Parathyroid adenoma (tissue), 2 donors: ENCODE measurements at regions not wholly inside any gene's neighbourhood (a gene's known extent, or its start where the extent isn't known, plus 50 kb on each side); places are given as distances from the start of the nearest gene placed in this dataset.

Experiments used
- H2AFZ ChIP-seq: fragments of 300-600 bp; sonication (generic); one replicate; pipeline ENCODE4 v1.7.0; 2017; ENCODE audit warnings: antibody characterized with exemption, mild to moderate bottlenecking
- H3K27ac ChIP-seq: fragments of 300-600 bp; sonication (generic); one replicate; pipeline ENCODE4 v1.7.0; 2017
- H3K27me3 ChIP-seq: fragments of 300-600 bp; sonication (generic); one replicate; pipeline ENCODE4 v1.7.0; 2017; ENCODE audit warnings: low read length; ENCODE audit not compliant: control insufficient read depth, insufficient read depth
- H3K36me3 ChIP-seq: fragments of 300-600 bp; sonication (generic); one replicate; pipeline ENCODE4 v1.7.0; 2017; ENCODE audit warnings: low read length; ENCODE audit not compliant: control insufficient read depth, insufficient read depth
- H3K4me1 ChIP-seq: fragments of 300-600 bp; sonication (generic); one replicate; pipeline ENCODE4 v1.7.0; 2017; ENCODE audit warnings: control low read depth
- H3K4me2 ChIP-seq: fragments of 300-600 bp; sonication (generic); one replicate; pipeline ENCODE4 v1.7.0; 2017; ENCODE audit warnings: low read length
- H3K4me3 ChIP-seq: fragments of 300-600 bp; sonication (generic); one replicate; pipeline ENCODE4 v1.7.0; 2017; ENCODE audit warnings: low read depth, low read length
- H3K79me2 ChIP-seq: fragments of 300-600 bp; sonication (generic); one replicate; pipeline ENCODE4 v1.7.0; 2017; ENCODE audit warnings: control low read depth
- H3K9ac ChIP-seq: fragments of 300-600 bp; sonication (generic); one replicate; pipeline ENCODE4 v1.7.0; 2017; ENCODE audit warnings: mild to moderate bottlenecking
- H3K9me3 ChIP-seq: fragments of 300-600 bp; sonication (generic); one replicate; pipeline ENCODE4 v1.7.0; 2017; ENCODE audit warnings: low read length; ENCODE audit not compliant: control insufficient read depth
- TF ChIP-seq, protein P1 (sequence below): fragments of 300-600 bp; sonication (generic); IDR thresholded peaks from one replicate; pipeline ENCODE4 v1.7.0; 2017; ENCODE audit warnings: antibody characterized with exemption, mild to moderate bottlenecking
- donor health status: primary hyperparathyroidism.

- no peak overlapping the region for H2AFZ ChIP-seq
- H3K4me2 ChIP-seq, result no peak overlapping the region
- TF ChIP-seq, protein P1, sequence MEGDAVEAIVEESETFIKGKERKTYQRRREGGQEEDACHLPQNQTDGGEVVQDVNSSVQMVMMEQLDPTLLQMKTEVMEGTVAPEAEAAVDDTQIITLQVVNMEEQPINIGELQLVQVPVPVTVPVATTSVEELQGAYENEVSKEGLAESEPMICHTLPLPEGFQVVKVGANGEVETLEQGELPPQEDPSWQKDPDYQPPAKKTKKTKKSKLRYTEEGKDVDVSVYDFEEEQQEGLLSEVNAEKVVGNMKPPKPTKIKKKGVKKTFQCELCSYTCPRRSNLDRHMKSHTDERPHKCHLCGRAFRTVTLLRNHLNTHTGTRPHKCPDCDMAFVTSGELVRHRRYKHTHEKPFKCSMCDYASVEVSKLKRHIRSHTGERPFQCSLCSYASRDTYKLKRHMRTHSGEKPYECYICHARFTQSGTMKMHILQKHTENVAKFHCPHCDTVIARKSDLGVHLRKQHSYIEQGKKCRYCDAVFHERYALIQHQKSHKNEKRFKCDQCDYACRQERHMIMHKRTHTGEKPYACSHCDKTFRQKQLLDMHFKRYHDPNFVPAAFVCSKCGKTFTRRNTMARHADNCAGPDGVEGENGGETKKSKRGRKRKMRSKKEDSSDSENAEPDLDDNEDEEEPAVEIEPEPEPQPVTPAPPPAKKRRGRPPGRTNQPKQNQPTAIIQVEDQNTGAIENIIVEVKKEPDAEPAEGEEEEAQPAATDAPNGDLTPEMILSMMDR, result no peak
- no peaks in the 10 kb centered on the region for H3K4me1 ChIP-seq
- no peak overlapping the region for H3K4me3 ChIP-seq
- no peak overlapping the region for H3K27ac ChIP-seq
- no peaks in the 10 kb centered on the region for H3K36me3 ChIP-seq
- H3K79me2 ChIP-seq, result no peaks in the 10 kb centered on the region
- no peaks in the 10 kb centered on the region for H3K27me3 ChIP-seq
- no peak overlapping the region for H3K9ac ChIP-seq
- H3K9me3 ChIP-seq, result no peaks in the 10 kb centered on the region
Measured at GRCh38 chr11:71329165-71329510, 76.8 kb upstream of the SHANK2 start.

GRCh38 chr11:71327156-71328085, 75.0 kb upstream of the SHANK2 start:
- Histone ChIP-seq H3K9me3 (no peaks in the 10 kb centered on the region), H3K4me3 (no peak overlapping the region), H3K79me2 (no peaks in the 10 kb centered on the region), H3K9ac (no peak overlapping the region), H2AFZ (no peak overlapping the region), H3K4me1 (no peaks in the 10 kb centered on the region), H3K27ac (no peak overlapping the region), H3K27me3 (no peaks in the 10 kb centered on the region), H3K36me3 (no peaks in the 10 kb centered on the region), H3K4me2 (no peak overlapping the region)
- TF ChIP-seq, protein P1, result no peak

GRCh38 chr11:71326328-71326940, 74.1 kb upstream of the SHANK2 start:
- Histone ChIP-seq H2AFZ (no peak overlapping the region), H3K9ac (no peak overlapping the region), H3K36me3 (no peaks in the 10 kb centered on the region), H3K27me3 (no peaks in the 10 kb centered on the region), H3K9me3 (no peaks in the 10 kb centered on the region), H3K4me2 (no peak overlapping the region), H3K4me1 (no peaks in the 10 kb centered on the region), H3K79me2 (no peaks in the 10 kb centered on the region), H3K27ac (no peak overlapping the region), H3K4me3 (no peak overlapping the region)
- TF ChIP-seq, protein P1, result no peak

DNA sequence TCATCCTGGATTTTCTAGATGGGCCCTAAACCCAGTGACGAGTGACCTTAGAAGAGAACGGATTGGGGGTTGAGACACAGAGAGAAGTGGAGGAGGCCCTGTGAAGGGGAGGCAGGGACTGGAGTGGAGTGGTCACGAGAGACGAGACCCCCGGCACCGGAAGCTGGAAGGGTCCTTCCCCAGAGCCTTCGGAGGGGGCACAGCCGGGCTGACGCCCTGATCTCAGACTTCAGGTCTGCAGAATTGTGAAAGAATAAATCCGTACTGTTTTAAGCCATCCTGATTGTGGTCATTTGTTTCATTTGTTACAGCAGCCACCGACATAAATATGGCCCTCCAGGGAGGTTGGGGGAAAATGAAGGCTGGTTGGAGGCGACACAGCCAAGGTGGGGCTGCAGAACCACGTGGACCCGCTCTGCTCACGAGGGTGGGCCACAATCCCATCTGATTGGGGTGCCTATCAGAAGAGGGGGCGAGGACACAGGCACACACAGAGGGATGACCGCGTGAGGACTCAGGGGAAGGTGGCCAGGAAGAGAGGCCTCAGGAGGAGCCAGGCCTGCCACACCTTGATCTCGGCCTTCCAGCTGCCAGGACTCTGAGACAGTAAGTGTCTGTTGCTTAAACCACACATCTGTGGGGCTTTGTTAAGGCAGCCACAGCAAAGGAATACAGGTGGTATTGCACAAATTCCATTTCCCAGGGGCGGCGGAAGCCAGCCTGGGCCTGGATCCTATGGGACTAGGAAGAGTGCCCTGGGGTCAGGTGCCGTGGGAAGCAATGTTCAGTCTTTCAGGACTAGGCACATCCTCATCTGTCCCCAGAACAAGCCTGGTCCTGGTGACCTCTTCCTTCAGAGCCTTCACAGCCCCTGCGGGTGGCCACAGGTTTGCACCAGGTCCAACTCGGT, 73.3 kb upstream of the SHANK2 start:
- no peak overlapping the region for H3K4me2 ChIP-seq
- no peak overlapping the region for H3K9ac ChIP-seq
- no peaks in the 10 kb centered on the region for H3K9me3 ChIP-seq
- no peaks in the 10 kb centered on the region for H3K4me1 ChIP-seq
- H3K27me3 ChIP-seq, result no peaks in the 10 kb centered on the region
- no peaks in the 10 kb centered on the region for H3K36me3 ChIP-seq
- TF ChIP-seq, protein P1, result no peak
- H3K4me3 ChIP-seq, result no peak overlapping the region
- H3K79me2 ChIP-seq, result no peaks in the 10 kb centered on the region
- no peak overlapping the region for H3K27ac ChIP-seq
- H2AFZ ChIP-seq, result no peak overlapping the region
